Adrenal gland (tissue), 5 donors: ENCODE measurements at regions not wholly inside any gene's neighbourhood (a gene's known extent, or its start where the extent isn't known, plus 50 kb on each side); places are given as distances from the start of the nearest gene placed in this dataset.

ENCODE experiments used
- CTCF ChIP-seq, 6 experiments: fragments of 450-650 bp in 4 of 6; fragments of 200-600 bp in 2 of 6; sonication (generic) in 1 of 6; IDR thresholded peaks; 1 replicate in 5 of 6; 2 replicates in 1 of 6; pipeline versions ENCODE4 v1.5.1 to v1.8.0; 2016 to 2021; ENCODE audit warnings: antibody characterized with exemption in 6 of 6, mild to moderate bottlenecking in 2 of 6, moderate library complexity in 1 of 6
- POLR2A ChIP-seq, 2 donors: fragments of 450-650 bp; IDR thresholded peaks; one replicate each; pipeline ENCODE4 v1.6.1; 2017; ENCODE audit warnings: antibody characterized with exemption in 2 of 2, mild to moderate bottlenecking in 2 of 2, moderate library complexity in 1 of 2
- donor health status: DM: no; HTN: no; CAD: no.

- TF ChIP-seq CTCF (IDR thresholded peaks at IDR 0.05), result no peak
- TF ChIP-seq POLR2A (IDR thresholded peaks at IDR 0.05), result no peak
Observed at GRCh38 chr4:175932116-175932515, 120.1 kb upstream of the GPM6A start.
